ENCODE measurements at regions not wholly inside any gene's neighbourhood (a gene's known extent, or its start where the extent isn't known, plus 50 kb on each side); places are given as distances from the start of the nearest gene placed in this dataset.

GRCh38 chr6:92608751-92609150 lies 810.6 kb downstream of the EPHA7 start:
- no peak for DNase-seq

GRCh38 chr6:92593201-92593600 lies 826.2 kb downstream of the EPHA7 start:
- no peak for DNase-seq

GRCh38 chr6:92589996-92590395 lies 829.4 kb downstream of the EPHA7 start:
- DNase-seq: peak; percentile 1

DNA sequence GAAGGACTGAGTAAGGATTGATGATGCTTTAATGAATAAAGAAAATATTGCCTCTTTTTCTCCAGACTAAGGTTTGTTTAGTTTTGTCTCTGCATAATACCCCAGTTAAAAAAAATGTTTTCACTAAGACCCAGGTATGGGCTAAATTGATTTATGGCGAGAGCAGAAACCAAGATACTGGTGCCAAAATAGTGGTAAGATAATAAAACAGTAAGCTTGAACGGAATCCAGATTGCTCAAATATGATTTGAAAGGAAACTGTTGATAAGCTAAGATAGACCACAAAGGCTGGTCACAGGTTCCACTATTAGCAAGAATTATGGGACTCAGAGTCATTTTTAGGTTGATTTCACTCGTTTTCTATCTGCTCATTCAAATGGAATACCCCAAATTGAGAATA lies 831.2 kb downstream of the EPHA7 start:
- DNase-seq: no peak

GRCh38 chr6:92587525-92587924 lies 831.8 kb downstream of the EPHA7 start:
- DNase-seq: no peak

DNA sequence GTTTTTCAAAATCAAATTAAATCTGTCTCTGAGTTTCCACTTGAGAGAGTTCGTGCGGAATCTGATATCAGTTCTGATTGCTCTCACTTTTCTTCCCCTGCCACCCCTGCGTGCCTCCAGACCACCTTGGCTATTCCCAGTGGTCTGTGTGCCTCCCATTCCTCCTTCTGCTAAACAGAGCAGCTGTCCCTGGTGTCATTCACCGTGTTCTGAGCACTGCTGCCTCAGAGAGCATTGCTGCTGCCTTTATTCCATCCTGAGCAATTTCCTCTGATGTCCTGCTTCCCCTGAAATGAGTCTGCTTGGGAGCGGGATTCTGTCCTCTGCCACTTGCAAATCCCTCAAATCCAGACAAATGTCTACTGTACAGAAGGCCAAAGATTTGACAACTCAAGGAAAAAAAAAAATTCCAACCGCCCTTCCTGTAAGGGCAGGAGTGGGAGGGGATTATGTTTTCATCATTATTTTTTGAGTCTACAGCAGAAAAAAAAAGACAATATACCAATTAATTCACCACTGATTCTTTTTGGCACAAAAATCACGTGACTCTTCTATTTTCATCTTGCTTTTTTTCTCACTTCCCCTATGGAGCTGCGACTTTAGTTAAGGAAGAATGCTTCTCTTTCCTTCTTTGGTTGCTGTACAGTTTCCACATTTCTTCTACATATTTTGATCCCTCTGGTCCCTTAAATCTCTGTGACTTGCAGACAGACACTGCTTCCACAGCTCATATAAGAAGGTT lies 833.0 kb downstream of the EPHA7 start:
- no peak for DNase-seq

GRCh38 chr6:92582211-92582610 lies 837.1 kb downstream of the EPHA7 start:
- no peak for DNase-seq

- peak; percentile 71 for DNase-seq
Measured at GRCh38 chr6:92577077-92577719, 842.2 kb downstream of the EPHA7 start.

DNA sequence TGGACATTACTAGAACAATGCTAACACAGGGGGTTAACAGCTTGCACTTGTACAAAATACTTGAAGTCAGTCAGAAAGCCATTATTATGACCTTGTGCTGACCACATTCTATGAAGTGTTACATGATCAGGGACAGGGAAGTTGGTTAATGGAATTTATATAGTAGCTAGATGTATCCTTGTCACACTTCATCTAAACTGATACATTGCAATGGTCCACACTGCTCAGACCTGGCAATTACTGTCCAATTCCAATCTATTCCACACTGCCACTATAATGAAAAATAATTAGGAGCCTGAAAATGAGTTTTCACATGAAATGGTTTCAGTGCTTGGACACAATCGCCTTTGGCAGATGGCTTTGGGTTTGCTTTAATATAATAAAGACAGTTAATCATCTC lies 850.8 kb downstream of the EPHA7 start:
- DNase-seq: no peak

- no peak for DNase-seq
Measured at GRCh38 chr6:92566632-92567031, 852.7 kb downstream of the EPHA7 start.

DNA sequence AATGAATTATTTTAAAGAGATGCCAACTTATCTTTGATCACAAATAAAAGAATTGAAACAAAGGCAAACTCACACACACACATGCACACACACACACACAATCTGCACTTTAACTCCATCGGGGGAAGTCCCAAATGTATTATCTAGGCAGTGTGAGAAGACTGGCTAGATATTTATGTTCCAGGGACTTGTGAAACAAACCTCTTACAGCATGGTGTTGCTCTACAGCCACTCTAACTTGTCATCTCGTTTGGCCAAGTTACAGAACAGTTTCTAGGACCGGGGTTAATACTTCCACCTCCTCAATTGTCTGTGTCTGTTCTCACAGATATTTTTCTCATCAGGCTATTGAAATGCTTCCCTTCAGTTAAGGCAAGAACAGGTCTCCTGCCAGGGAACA lies 855.0 kb downstream of the EPHA7 start:
- no peak for DNase-seq

DNA sequence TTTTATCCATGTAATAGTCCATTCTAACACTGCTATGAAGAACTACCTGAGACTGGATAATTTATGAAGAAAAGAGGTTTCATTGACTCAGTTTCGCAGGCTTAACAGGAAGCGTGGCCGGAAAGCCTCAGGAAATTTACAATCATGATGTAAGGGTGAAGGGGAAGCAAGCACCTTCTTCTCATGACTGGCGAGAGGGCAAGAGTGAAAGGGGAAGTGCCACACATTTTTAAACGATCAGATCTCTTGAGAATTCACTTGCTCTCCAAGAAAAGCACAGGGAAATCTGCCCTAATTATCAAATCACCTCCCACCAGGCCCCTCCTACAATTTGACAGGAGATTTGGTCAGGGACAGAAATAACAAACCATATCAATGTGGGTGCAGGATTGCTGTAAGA lies 859.7 kb downstream of the EPHA7 start:
- DNase-seq: no peak

- no peak for DNase-seq
Measured at GRCh38 chr6:92559003-92559402, 860.4 kb downstream of the EPHA7 start.

- DNase-seq: no peak
Measured at GRCh38 chr6:92550501-92550900, 868.9 kb downstream of the EPHA7 start.

- no peak for DNase-seq
Measured at GRCh38 chr6:92545861-92546260, 873.5 kb downstream of the EPHA7 start.

- DNase-seq: no peak
Measured at GRCh38 chr6:92541448-92542060, 877.8 kb downstream of the EPHA7 start.

GRCh38 chr6:92538926-92539325 lies 880.4 kb downstream of the EPHA7 start:
- no peak for DNase-seq

DNA sequence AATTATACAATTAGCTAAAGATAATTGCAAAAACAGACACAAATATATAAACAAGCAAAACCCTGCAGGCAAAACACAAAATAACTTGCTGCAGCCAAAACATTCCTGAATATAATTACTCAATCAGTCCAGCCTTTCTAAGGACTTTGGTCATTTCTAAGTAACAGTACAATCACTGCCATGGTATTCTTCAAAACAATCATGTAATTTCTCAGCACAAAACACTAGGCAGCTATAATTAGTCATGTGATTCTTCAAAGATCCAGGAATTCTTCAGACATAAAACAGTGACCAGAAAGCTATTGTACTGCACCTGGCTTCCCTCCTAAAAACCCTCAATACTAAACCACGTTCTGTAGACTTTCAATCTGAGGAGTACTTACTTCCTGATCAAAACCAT lies 881.1 kb downstream of the EPHA7 start:
- peak; percentile 0 for DNase-seq

- no peak for DNase-seq
Measured at GRCh38 chr6:92534109-92534508, 885.2 kb downstream of the EPHA7 start.

GRCh38 chr6:92522589-92522988 lies 896.8 kb downstream of the EPHA7 start:
- DNase-seq: no peak

DNA sequence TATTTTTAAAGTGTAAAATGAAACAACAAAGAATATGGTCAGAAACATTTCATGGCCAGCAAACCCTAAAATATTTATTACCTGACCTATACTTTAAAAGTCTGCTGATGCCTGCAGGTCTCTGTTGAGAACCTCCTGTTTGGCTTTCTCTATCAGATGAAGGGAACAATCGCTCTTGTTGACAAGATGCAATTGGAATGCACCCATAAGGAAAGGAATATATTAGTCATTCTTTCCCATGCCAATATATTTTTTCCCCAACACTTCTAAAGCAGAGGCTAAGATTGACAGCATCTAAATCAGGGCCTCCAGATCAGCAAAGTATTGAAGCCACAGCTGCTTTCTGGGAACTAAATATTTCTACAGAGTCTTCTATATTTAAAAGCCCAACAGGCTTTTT lies 897.8 kb downstream of the EPHA7 start:
- no peak for DNase-seq

GRCh38 chr6:92510137-92510536 lies 909.2 kb downstream of the EPHA7 start:
- no peak for DNase-seq

- DNase-seq: no peak
Measured at GRCh38 chr6:92507552-92507951, 911.8 kb downstream of the EPHA7 start.

DNA sequence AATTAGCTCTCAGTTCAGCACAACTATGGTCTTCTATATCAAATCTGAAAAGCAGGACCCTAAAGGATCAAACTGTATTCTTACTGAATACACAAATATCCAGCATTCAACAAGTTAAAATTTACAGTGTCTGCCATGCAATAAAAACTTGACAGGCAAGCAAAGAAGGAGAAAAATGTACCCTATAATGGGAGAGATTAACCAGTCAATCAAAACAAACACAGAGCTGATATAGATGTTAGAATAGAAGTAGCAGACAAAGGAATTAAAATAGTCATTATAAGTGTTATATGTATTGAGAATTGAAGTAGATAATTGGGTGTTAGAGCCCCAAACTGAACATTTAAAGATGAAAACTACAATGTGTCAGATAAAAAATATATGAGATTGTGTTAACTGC lies 914.9 kb downstream of the EPHA7 start:
- DNase-seq: no peak

Data from fibroblast of skin of back (primary cell).